ENCODE measurements at regions not wholly inside any gene's neighbourhood (a gene's known extent, or its start where the extent isn't known, plus 50 kb on each side); places are given as distances from the start of the nearest gene placed in this dataset.

- H3K9me3 ChIP-seq, result no peaks in the 10 kb centered on the region
- no peaks in the 10 kb centered on the region for H3K27me3 ChIP-seq
- H3K36me3 ChIP-seq, result no peaks in the 10 kb centered on the region
- H3K27ac ChIP-seq, result no peak overlapping the region
- H3K4me1 ChIP-seq (ENCODE audit: control insufficient read depth in 1 of 2, insufficient read depth in 1 of 2, low read depth in 1 of 2, low read length in 1 of 2), result no peaks in the 10 kb centered on the region
- no peak overlapping the region for H3K4me3 ChIP-seq (ENCODE audit: low read depth in 1 of 2, low read length in 1 of 2)
- no peak for TF ChIP-seq CTCF (IDR thresholded peaks at IDR 0.05)
Measured at GRCh38 chr12:114955414-114956014, 271.5 kb upstream of the TBX3 start.

GRCh38 chr12:114954511-114955055 lies 270.6 kb upstream of the TBX3 start:
- Histone ChIP-seq H3K27me3 (no peaks in the 10 kb centered on the region), H3K36me3 (no peaks in the 10 kb centered on the region), H3K4me3 (ENCODE audit: low read depth in 1 of 2, low read length in 1 of 2) (no peak overlapping the region), H3K9me3 (no peaks in the 10 kb centered on the region), H3K27ac (no peak overlapping the region), H3K4me1 (ENCODE audit: control insufficient read depth in 1 of 2, insufficient read depth in 1 of 2, low read depth in 1 of 2, low read length in 1 of 2) (no peaks in the 10 kb centered on the region)
- TF ChIP-seq CTCF (IDR thresholded peaks at IDR 0.05), result no peak

- Histone ChIP-seq H3K4me3 (ENCODE audit: low read depth in 1 of 2, low read length in 1 of 2) (no peak overlapping the region), H3K36me3 (no peaks in the 10 kb centered on the region), H3K27me3 (no peaks in the 10 kb centered on the region), H3K4me1 (ENCODE audit: control insufficient read depth in 1 of 2, insufficient read depth in 1 of 2, low read depth in 1 of 2, low read length in 1 of 2) (no peaks in the 10 kb centered on the region), H3K9me3 (no peaks in the 10 kb centered on the region), H3K27ac (no peak overlapping the region)
- no peak for TF ChIP-seq CTCF (IDR thresholded peaks at IDR 0.05)
Measured at GRCh38 chr12:114952573-114953271, 268.7 kb upstream of the TBX3 start.

GRCh38 chr12:114949058-114949820 lies 265.3 kb upstream of the TBX3 start:
- no peaks in the 10 kb centered on the region for H3K36me3 ChIP-seq
- no peak for TF ChIP-seq CTCF (IDR thresholded peaks at IDR 0.05)
- no peak overlapping the region for H3K4me3 ChIP-seq (ENCODE audit: low read depth in 1 of 2, low read length in 1 of 2)
- H3K27me3 ChIP-seq, result no peaks in the 10 kb centered on the region
- H3K4me1 ChIP-seq (ENCODE audit: control insufficient read depth in 1 of 2, insufficient read depth in 1 of 2, low read depth in 1 of 2, low read length in 1 of 2), result no peaks in the 10 kb centered on the region
- no peaks in the 10 kb centered on the region for H3K9me3 ChIP-seq
- H3K27ac ChIP-seq, result no peak overlapping the region

- TF ChIP-seq CTCF (IDR thresholded peaks at IDR 0.05), result no peak
- Histone ChIP-seq H3K9me3 (no peaks in the 10 kb centered on the region), H3K27me3 (no peaks in the 10 kb centered on the region), H3K27ac (no peak overlapping the region), H3K4me3 (ENCODE audit: low read depth in 1 of 2, low read length in 1 of 2) (no peak overlapping the region), H3K4me1 (ENCODE audit: control insufficient read depth in 1 of 2, insufficient read depth in 1 of 2, low read depth in 1 of 2, low read length in 1 of 2) (no peaks in the 10 kb centered on the region), H3K36me3 (no peaks in the 10 kb centered on the region)
Measured at GRCh38 chr12:114945351-114945750, 261.4 kb upstream of the TBX3 start.
